ENCODE measurements at regions not wholly inside any gene's neighbourhood (a gene's known extent, or its start where the extent isn't known, plus 50 kb on each side); places are given as distances from the start of the nearest gene placed in this dataset.

DNA sequence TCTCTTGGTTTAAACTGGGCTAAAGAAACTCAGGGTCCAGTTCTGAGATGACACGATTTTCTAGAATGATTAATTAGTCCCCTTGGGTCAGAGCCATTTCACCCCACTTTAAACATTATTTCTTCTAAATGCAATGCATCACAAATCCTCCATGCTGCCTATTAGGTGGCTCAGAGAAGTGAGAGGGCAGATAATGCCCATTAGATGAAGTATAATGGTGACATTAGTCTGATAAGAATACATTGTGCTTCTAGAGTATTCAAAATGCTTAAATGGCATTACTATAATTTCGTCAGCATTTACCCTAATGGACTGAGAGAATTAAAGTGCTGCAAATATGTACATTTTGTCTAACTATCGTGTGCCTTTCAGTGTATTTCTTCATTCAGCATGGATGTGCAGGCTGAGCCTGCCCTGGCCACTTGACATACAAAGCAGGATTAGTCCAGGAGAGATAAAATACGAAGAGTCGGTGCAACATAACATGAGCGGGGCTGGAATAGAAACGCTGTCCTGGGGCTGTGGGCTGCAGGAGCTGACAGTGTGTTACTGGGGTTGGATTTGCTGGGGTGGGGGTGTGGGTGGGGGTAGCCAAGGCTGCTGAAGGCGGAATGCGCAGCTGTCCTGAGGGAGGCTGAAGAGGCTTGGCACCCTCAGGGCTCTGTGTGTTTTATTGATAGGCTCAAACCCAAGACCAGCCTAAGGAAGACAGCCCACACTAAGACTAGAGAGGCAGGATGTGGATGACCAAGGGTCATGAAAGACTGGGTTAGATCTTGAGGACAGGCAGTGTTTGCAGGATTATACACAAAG lies 52.8 kb upstream of the KLF6 start:
- TF ChIP-seq, protein P1, sequence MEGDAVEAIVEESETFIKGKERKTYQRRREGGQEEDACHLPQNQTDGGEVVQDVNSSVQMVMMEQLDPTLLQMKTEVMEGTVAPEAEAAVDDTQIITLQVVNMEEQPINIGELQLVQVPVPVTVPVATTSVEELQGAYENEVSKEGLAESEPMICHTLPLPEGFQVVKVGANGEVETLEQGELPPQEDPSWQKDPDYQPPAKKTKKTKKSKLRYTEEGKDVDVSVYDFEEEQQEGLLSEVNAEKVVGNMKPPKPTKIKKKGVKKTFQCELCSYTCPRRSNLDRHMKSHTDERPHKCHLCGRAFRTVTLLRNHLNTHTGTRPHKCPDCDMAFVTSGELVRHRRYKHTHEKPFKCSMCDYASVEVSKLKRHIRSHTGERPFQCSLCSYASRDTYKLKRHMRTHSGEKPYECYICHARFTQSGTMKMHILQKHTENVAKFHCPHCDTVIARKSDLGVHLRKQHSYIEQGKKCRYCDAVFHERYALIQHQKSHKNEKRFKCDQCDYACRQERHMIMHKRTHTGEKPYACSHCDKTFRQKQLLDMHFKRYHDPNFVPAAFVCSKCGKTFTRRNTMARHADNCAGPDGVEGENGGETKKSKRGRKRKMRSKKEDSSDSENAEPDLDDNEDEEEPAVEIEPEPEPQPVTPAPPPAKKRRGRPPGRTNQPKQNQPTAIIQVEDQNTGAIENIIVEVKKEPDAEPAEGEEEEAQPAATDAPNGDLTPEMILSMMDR (IDR thresholded peaks at IDR 0.05): no peak
- no peak for TF ChIP-seq EZH2 (IDR thresholded peaks at IDR 0.05; ENCODE audit: borderline replicate concordance, insufficient read depth, low read depth, low read length, poor library complexity, severe bottlenecking)
- H3K27me3 ChIP-seq (replicated peaks in 1 of 4; ENCODE audit: control extremely low read depth in 1 of 4, control insufficient read depth in 3 of 4, insufficient read depth in 4 of 4, low read length in 3 of 4): no peaks in the 10 kb centered on the region
- H3K9me3 Mint-ChIP-seq (ENCODE audit: insufficient read depth): no peaks in the 10 kb centered on the region
- no peaks in the 10 kb centered on the region for H3K36me3 ChIP-seq (replicated peaks in 1 of 2; ENCODE audit: control extremely low read depth in 1 of 2, control insufficient read depth in 1 of 2, extremely low read depth in 1 of 2, insufficient read depth in 2 of 2, low read length in 1 of 2)
- no peak overlapping the region for H3K9ac ChIP-seq (ENCODE audit: low read length)
- no peaks in the 10 kb centered on the region for H3K79me2 ChIP-seq (ENCODE audit: control insufficient read depth, insufficient read depth, low read length)
- H3K27me3 Mint-ChIP-seq: no peaks in the 10 kb centered on the region
- intact Hi-C loops (cut with micrococcal nuclease): no loop called here
- POLR2A ChIA-PET: no interaction called here
- no peak overlapping the region for H3K4me3 Mint-ChIP-seq
- 100% methylated on average over 6 of the region's 9 CpGs for WGBS (ENCODE audit: insufficient coverage)
- no peak for ATAC-seq (ENCODE audit: low read depth)
- no peaks in the 10 kb centered on the region for H4K20me1 ChIP-seq (ENCODE audit: control insufficient read depth, insufficient read depth, low read length, poor library complexity, severe bottlenecking)
- no peak overlapping the region for H3K27ac Mint-ChIP-seq
- H3K4me3 ChIP-seq (ENCODE audit: control extremely low read depth in 1 of 5, extremely low read depth in 1 of 5, insufficient read depth in 1 of 5, low read depth in 2 of 5, low read length in 4 of 5): no peak overlapping the region
- no peak overlapping the region for H3K4me2 ChIP-seq (replicated peaks; ENCODE audit: low read depth, low read length, poor library complexity, severe bottlenecking)
- CTCF ChIA-PET: no interaction called here
- no peaks in the 10 kb centered on the region for H3K9me3 ChIP-seq (ENCODE audit: control extremely low read depth in 1 of 3, control insufficient read depth in 2 of 3, insufficient read depth in 1 of 3, low read length in 2 of 3)
- no peak overlapping the region for H2AFZ ChIP-seq (ENCODE audit: insufficient read depth, low read depth, low read length, poor library complexity, severe bottlenecking)
- H3K27ac ChIP-seq (ENCODE audit: low read length in 2 of 2): no peak overlapping the region
- DNase-seq: no peak
- peaks cover 11 to 16% of the 10 kb centered on the region in 2 donors for H3K4me1 ChIP-seq (ENCODE audit: control insufficient read depth in 2 of 2, insufficient read depth in 2 of 2, low read length in 2 of 2)
- H3K4me1 Mint-ChIP-seq: peaks cover 16% of the 10 kb centered on the region

DNA sequence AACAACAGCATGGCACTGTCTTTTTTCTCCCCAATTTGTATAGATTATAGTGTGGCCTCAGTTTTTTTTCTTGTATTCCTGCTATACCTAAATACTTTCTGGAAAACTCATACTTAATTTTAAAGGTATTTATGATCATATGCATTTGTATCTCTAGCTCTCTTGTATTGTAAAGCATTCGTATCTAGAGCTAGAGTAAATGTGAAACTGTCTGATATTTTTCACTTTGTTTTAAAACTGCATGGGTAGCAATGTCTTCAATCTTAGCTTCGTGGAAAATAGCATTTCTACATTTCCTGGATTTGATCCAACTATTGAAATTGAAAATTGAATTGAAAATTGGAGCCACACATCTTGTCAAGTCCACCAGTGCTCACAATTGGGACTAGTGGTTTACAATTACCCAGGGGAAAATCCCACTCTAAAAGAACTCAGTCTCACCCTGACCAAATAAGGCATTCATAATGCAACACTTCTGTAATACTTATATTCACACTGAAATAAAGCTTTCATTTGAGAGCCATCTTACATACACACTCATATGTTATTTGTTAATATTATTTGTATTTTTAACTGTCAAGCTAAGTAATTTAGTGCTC lies 51.3 kb upstream of the KLF6 start:
- no peak for TF ChIP-seq EZH2 (IDR thresholded peaks at IDR 0.05; ENCODE audit: borderline replicate concordance, insufficient read depth, low read depth, low read length, poor library complexity, severe bottlenecking)
- TF ChIP-seq, protein P1 (IDR thresholded peaks at IDR 0.05): no peak
- H3K4me1 Mint-ChIP-seq: peaks cover 17% of the 10 kb centered on the region
- Histone ChIP-seq H3K27me3 (replicated peaks in 1 of 4; ENCODE audit: control extremely low read depth in 1 of 4, control insufficient read depth in 3 of 4, insufficient read depth in 4 of 4, low read length in 3 of 4) (no peaks in the 10 kb centered on the region), H3K4me3 (ENCODE audit: control extremely low read depth in 1 of 5, extremely low read depth in 1 of 5, insufficient read depth in 1 of 5, low read depth in 2 of 5, low read length in 4 of 5) (no peak overlapping the region), H3K79me2 (ENCODE audit: control insufficient read depth, insufficient read depth, low read length) (no peaks in the 10 kb centered on the region), H3K4me2 (replicated peaks; ENCODE audit: low read depth, low read length, poor library complexity, severe bottlenecking) (no peak overlapping the region), H2AFZ (ENCODE audit: insufficient read depth, low read depth, low read length, poor library complexity, severe bottlenecking) (peak overlapping the region; percentile 7), H3K36me3 (replicated peaks in 1 of 2; ENCODE audit: control extremely low read depth in 1 of 2, control insufficient read depth in 1 of 2, extremely low read depth in 1 of 2, insufficient read depth in 2 of 2, low read length in 1 of 2) (no peaks in the 10 kb centered on the region), H3K4me1 (ENCODE audit: control insufficient read depth in 2 of 2, insufficient read depth in 2 of 2, low read length in 2 of 2) (peaks cover 11 to 16% of the 10 kb centered on the region in 2 donors), H3K9me3 (ENCODE audit: control extremely low read depth in 1 of 3, control insufficient read depth in 2 of 3, insufficient read depth in 1 of 3, low read length in 2 of 3) (no peaks in the 10 kb centered on the region), H3K27ac (ENCODE audit: low read length in 2 of 2) (no peak overlapping the region), H3K9ac (ENCODE audit: low read length) (no peak overlapping the region), H4K20me1 (ENCODE audit: control insufficient read depth, insufficient read depth, low read length, poor library complexity, severe bottlenecking) (no peaks in the 10 kb centered on the region)
- WGBS (ENCODE audit: insufficient coverage): no CpG with 5 or more reads among the region's 2 CpGs
- H3K27me3 Mint-ChIP-seq: no peaks in the 10 kb centered on the region
- CTCF ChIA-PET: interaction anchor here (0.6 kb wide), 1 partner anchor 15 kb away, joined by 3 read pairs; no protein-coding TSS in a partner anchor
- H3K4me3 Mint-ChIP-seq: no peak overlapping the region
- no peaks in the 10 kb centered on the region for H3K9me3 Mint-ChIP-seq (ENCODE audit: insufficient read depth)
- intact Hi-C loops (cut with micrococcal nuclease): no loop called here
- DNase-seq (no peak), ATAC-seq (ENCODE audit: low read depth) (no peak)
- H3K27ac Mint-ChIP-seq: peak overlapping the region; percentile 16
- POLR2A ChIA-PET: interaction anchor here (0.6 to 0.9 kb wide), 3 partner anchors 13 to 295 kb away, joined by 5 to 7 read pairs (median 6); no protein-coding TSS in a partner anchor

Data from B cell (primary cell).